ENCODE measurements at regions not wholly inside any gene's neighbourhood (a gene's known extent, or its start where the extent isn't known, plus 50 kb on each side); places are given as distances from the start of the nearest gene placed in this dataset.
A peak's percentile ranks its signal among the peaks of the same experiment; 100 is the strongest.

DNA sequence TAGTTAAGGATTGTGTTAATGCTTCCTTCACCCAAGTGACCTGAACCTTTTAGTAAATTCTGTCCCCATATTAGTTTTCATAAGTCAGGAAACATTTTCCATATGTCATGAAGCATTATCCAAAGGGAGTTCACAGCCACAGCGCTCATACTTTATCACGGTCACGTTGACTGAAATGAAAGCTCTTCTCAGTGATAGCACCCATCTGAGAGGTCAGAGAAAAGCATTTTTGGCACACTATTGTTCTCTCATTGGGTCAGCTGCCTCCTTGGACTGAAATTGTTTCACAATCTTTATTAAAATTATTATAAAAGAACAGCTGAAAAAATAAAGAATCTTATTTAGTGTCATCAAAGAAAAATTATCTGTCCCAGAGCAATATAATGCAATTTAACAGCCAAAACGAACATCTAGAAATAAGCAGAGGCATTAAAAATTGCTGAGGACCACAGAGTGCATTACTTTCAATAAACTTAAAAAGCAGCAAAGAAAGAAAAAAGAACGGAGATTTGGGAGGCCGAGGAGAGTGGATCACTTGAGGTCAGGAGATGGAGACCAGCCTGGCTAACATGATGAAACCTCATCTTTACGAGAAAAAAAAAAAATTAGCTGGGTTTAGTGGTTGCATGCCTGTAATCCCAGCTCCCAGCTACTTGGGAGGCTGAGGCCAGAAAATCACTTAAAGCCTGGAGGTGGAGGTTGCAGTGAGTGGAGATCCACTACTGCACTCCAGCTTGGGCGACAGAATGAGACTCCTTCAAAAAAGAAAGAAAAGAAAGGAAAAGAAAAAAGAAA, 680.8 kb upstream of the FAM241A start:
- no peak overlapping the region for H3K27ac ChIP-seq
- no peak for TF ChIP-seq ZFX (IDR thresholded peaks at IDR 0.05; ENCODE audit: borderline replicate concordance)
- TF ChIP-seq, protein P1, sequence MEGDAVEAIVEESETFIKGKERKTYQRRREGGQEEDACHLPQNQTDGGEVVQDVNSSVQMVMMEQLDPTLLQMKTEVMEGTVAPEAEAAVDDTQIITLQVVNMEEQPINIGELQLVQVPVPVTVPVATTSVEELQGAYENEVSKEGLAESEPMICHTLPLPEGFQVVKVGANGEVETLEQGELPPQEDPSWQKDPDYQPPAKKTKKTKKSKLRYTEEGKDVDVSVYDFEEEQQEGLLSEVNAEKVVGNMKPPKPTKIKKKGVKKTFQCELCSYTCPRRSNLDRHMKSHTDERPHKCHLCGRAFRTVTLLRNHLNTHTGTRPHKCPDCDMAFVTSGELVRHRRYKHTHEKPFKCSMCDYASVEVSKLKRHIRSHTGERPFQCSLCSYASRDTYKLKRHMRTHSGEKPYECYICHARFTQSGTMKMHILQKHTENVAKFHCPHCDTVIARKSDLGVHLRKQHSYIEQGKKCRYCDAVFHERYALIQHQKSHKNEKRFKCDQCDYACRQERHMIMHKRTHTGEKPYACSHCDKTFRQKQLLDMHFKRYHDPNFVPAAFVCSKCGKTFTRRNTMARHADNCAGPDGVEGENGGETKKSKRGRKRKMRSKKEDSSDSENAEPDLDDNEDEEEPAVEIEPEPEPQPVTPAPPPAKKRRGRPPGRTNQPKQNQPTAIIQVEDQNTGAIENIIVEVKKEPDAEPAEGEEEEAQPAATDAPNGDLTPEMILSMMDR (IDR thresholded peaks at IDR 0.05): no peak

GRCh38 chr4:111466811-111467604, 678.2 kb upstream of the FAM241A start:
- no peak overlapping the region for H3K27ac ChIP-seq
- no peak for TF ChIP-seq ZFX (IDR thresholded peaks at IDR 0.05; ENCODE audit: borderline replicate concordance)
- TF ChIP-seq, protein P1 (IDR thresholded peaks at IDR 0.05): no peak

DNA sequence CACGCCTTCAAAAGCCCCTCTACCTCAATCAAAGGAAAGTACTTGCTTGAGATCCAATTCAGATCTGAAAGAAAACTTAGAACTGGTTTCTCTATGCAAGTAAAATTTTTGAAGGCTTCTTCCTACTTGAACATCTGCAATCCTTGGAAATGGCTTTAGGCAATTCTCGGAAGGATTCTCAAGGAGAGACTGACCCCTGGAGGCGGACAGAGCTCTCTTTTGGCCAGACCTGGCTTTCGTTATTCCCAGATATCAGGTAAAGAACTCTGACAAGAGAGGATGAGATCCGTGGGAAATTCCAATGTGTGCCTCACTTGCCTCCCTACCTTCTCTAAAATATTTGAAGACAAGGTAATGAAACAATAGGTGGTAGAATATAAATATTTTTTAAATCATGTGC, 670.3 kb upstream of the FAM241A start:
- TF ChIP-seq, protein P1 (IDR thresholded peaks at IDR 0.05): peak; percentile 52
- no peak for TF ChIP-seq ZFX (IDR thresholded peaks at IDR 0.05; ENCODE audit: borderline replicate concordance)
- no peak overlapping the region for H3K27ac ChIP-seq

- no peak for TF ChIP-seq ZFX (IDR thresholded peaks at IDR 0.05; ENCODE audit: borderline replicate concordance)
- TF ChIP-seq, protein P1 (IDR thresholded peaks at IDR 0.05): no peak
- H3K27ac ChIP-seq: no peak overlapping the region
Measured at GRCh38 chr4:111475666-111476065, 669.6 kb upstream of the FAM241A start.

- H3K27ac ChIP-seq: no peak overlapping the region
- TF ChIP-seq, protein P1 (IDR thresholded peaks at IDR 0.05): no peak
- no peak for TF ChIP-seq ZFX (IDR thresholded peaks at IDR 0.05; ENCODE audit: borderline replicate concordance)
Measured at GRCh38 chr4:111480510-111480909, 664.7 kb upstream of the FAM241A start.

DNA sequence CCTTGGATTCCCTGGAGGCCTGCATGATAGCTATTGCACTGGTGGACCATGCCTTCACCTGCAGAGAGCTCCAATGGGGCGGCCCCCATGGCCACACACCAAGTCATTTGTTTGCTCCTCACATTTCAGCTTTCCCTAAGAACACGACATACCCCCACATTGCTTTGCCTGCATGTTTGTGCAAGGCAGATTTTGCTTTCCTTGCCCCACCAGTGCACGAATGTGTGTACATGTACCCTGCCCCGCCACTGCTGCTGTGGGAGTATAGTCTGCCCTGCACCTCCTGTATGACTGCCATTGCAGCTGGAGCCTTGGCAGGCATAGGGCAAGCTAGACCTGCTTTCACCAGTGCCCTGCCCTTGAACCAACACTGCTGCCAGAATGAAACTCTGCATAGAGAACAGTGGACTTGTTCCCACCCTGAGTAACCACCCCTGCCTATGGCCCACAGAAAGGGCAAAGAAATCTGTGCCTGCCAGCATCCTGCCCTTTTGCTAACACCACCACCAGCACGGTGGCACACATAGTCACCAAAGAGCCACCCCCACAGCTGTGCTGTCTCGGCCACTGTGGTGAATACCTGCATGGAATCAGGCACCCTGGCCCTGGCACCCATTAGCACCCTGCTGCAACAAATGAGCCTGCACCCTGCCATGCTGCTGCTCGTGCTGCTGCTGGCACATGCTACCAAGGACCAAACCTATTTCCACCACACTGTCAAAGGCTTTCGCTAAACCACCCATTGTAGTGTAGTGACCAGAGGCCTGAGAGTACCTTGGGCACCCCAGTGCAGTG, 661.7 kb upstream of the FAM241A start:
- TF ChIP-seq ZFX (IDR thresholded peaks at IDR 0.05; ENCODE audit: borderline replicate concordance): no peak
- TF ChIP-seq, protein P1 (IDR thresholded peaks at IDR 0.05): no peak
- no peak overlapping the region for H3K27ac ChIP-seq
